ENCODE measurements at regions not wholly inside any gene's neighbourhood (a gene's known extent, or its start where the extent isn't known, plus 50 kb on each side); places are given as distances from the start of the nearest gene placed in this dataset.

- no peak for DNase-seq (ENCODE audit: low spot score)
These were observed 217.8 kb upstream of the BMP4 start for GRCh38 chr14:54174457-54174856.

DNA sequence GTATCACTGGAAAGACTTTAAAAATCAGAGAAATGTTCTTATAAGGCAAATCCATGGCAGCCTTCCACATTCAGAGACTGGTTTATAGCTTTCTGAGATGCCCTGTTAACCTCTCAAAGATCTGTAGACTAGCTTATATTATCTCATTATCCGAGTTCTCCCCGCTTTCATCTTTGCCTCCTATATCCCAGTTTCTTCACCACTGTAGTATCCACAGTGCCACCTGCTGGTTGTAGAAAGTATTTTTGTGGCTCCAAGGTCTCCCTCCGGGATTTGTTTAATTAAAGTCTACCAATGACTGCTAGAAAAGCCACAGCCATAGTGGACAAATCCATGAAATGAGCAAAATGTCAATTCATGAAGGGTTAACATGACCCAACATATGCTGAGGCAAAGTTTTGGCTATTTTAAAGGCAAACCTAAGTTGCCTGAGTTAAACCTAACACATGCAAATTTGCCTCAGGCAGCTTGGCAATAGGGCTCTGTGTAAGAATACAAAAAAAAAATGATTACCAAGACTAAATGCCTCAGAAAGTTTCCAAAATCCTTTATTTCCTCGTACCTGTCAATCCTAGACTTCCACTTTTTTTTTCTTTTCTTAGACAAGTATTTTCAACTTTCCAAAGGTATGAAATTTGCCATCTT lies 218.8 kb upstream of the BMP4 start:
- peak; percentile 70 for DNase-seq (ENCODE audit: low spot score)

- DNase-seq (ENCODE audit: low spot score) = no peak
These were observed 219.8 kb upstream of the CDKN3 start for GRCh38 chr14:54177019-54177418.

- DNase-seq (ENCODE audit: low spot score) = no peak
These were observed 218.9 kb upstream of the CDKN3 start for GRCh38 chr14:54177641-54178621.

DNA sequence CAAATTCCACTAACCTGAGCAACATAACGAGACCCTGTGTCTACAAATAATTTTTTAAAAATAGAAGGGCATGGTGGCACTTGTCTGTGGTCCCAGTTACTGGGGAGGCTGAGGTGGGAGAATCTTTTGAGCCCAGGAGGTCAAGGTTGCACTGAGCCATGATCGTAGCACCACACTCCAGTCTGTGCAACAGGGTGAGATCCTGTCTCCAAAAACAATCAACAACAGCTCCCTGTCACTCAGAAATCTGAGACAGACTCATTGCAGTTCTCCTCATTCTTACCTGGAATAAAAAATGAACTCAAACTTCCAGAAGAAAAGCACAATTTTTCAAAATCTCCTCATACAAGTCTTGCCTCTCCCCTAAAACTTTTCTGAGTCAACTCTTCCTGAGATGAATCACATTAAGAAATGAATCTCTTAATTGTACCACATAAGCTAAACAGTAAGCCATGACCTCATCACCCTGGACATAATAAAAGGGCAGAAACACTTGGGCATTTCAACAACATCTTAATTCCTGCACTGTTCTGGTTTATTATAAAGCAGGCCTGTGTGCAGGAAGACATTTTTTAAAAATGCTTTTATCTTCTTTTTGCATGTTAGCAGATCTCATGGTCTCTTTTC lies 214.3 kb upstream of the CDKN3 start:
- no peak for DNase-seq (ENCODE audit: low spot score)

- DNase-seq (ENCODE audit: low spot score) = no peak
These were observed 209.7 kb upstream of the CDKN3 start for GRCh38 chr14:54186821-54187763.

- no peak for DNase-seq (ENCODE audit: low spot score)
These were observed 208.6 kb upstream of the CDKN3 start for GRCh38 chr14:54188064-54188666.

GRCh38 chr14:54189333-54189732 lies 207.5 kb upstream of the CDKN3 start:
- DNase-seq (ENCODE audit: low spot score) = no peak

DNA sequence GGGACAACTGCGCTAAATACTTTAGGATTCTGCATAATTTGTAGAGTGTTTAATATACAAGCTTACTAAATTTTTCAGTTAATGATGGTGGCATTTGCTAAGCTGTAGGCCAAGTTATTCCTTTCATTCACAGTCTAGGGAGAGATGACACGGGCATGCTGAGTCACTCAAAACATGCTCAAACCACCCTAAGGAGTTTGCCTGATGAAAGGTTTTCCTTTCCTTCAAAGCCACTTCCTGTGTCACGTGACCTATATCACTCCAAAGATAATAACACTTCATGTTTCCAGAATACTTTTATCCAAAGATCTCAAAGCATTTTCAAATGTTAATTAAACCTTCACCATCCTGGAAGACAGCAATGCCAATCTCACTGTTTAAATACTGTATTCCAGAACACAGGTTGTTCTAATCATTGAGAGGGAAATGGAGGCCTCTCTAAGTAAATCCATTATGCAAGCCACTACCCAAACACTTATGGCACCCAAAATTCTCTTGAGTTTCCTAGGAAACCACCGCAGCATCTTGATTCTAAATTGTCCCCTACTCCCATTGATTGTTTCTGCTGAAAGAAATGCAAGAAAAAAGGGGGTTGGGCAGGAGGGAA lies 207.0 kb upstream of the CDKN3 start:
- no peak for DNase-seq (ENCODE audit: low spot score)

DNA sequence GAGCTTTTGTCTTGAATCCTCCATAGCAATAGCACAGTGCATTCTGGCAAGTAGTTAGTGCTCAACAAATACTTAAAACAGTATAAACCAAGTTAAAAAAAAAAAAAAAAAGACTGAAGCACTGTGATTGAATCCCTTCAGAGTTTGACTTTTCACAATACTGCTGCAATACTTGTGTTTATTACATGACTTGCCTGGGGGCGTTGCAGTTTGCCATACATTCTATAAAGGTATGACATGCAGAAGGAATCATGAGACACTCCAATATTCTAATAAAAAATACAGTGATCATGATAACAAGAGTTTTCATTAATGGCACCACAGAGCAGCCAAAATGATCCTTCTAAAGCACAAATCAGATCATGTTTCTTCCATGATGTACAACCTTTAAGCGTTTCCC lies 205.0 kb upstream of the CDKN3 start:
- DNase-seq (ENCODE audit: low spot score) = no peak

- DNase-seq (ENCODE audit: low spot score) = no peak
These were observed 204.2 kb upstream of the CDKN3 start for GRCh38 chr14:54192610-54193009.

DNA sequence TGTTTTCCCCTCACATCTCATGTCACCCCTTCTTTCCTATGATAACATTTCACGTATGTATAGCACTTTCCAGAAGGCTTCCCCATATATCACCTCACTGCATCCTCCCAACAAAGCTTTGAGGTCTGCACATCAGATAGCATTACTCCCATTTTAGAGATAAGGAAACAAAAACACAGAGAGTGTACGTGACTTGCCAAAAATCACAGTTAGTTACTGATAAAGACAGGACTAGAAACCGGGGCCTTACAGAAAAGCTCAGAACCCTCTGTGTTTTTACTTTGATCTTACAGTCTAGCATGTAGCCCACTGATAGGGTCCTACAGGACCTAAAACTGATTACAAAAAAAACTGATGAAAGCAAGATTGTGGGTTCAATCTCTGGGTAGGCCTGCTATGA lies 202.9 kb upstream of the CDKN3 start:
- DNase-seq (ENCODE audit: low spot score) = no peak

DNA sequence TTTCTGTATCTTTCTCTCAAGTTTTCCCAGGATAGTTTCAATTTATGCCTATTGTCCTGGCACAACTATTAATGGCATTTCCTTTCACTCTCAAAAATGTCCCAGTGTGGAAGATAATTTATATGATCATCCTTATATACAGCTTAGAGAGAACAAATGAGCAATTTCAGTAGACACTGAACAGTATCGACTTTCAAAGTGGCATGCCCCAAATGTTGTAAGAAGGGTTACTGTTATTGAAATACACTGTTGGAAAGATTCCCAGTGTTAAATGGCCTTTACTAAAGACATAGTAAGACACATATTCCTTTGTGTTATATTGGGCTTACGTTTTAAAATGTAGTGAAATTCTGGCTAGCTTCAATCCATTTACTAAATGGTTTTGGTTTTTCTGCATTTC lies 202.3 kb upstream of the CDKN3 start:
- DNase-seq (ENCODE audit: low spot score) = no peak

- DNase-seq (ENCODE audit: low spot score) = no peak
These were observed 199.4 kb upstream of the CDKN3 start for GRCh38 chr14:54197369-54197768.

- DNase-seq (ENCODE audit: low spot score) = no peak
These were observed 196.1 kb upstream of the CDKN3 start for GRCh38 chr14:54200726-54201125.

DNA sequence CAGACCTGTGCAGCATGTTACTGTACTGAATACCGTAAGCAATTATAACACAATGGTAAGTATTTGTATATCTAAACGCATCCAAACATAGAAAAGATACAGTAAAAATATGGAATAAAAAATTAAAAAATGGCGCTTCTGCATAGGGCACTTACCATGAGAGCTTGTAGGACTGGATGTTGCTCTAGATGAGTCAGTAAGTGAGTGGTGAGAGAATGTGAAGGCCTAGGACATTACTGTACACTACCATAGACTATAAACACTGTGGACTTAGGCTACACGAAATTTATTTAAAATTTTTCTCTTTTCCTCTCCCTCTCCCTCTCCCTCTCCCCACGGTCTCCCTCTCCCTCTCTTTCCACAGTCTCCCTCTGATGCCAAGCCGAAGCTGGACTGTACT lies 194.5 kb upstream of the CDKN3 start:
- DNase-seq (ENCODE audit: low spot score) = no peak

DNA sequence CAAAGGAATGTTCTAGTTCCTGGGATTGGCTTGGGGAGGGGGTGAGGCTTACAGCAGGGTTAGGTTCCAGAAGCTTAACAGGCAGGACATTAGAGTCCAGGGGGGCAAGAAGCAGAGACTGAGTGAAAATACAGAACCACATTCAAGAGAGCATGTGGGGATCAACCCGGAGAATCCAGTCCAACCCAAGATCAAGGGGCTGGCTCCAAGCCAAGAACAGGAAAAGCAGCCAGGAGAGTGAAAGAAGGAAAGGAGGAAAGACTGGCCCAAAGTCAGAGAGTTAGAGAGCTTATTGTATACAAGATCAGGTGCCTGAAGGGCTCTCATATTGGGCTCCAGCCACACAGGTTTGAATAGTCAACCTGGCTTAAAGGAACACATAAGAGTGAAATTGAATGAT lies 190.3 kb upstream of the CDKN3 start:
- DNase-seq (ENCODE audit: low spot score) = no peak

DNA sequence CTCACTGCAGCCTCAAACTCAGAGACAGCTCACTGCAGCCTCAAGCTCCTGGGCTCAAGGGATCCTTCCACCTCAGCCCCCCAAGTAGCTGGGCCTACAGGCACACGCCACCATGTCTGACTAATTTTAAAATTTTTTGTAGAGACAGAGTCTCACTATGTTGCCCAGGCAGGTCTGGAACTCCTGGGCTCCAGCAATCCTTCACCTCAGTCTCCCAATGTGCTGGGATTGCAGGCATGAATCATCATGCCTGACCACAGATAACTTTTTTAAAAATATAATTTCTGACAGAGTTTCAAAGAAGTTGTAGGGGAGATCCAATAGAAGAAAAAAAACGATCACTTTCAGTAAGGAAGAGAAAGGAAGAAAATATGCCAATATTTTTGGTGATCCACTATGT lies 189.7 kb upstream of the CDKN3 start:
- no peak for DNase-seq (ENCODE audit: low spot score)

GRCh38 chr14:54207476-54208462 lies 189.0 kb upstream of the CDKN3 start:
- no peak for DNase-seq (ENCODE audit: low spot score)

DNA sequence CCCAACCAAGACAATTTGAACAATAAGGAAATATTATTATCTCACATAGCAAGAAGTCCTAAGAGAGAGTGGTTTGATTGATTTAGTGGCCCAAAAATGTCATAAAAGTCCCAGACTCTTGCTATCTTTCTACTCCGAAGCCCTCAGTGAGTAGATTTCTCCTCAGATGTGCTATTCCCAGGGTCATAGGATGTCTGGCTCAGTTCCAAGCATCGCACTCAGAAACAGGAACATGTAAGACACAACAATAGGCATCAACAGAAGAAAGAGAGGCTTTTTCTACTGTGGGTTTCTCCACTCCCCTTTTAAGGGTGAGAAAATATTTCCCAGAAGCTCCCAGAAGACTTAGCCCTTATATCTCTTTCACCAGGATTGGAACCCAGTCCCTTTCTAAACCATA lies 188.1 kb upstream of the CDKN3 start:
- no peak for DNase-seq (ENCODE audit: low spot score)
